ENCODE measurements at regions not wholly inside any gene's neighbourhood (a gene's known extent, or its start where the extent isn't known, plus 50 kb on each side); places are given as distances from the start of the nearest gene placed in this dataset.

DNA sequence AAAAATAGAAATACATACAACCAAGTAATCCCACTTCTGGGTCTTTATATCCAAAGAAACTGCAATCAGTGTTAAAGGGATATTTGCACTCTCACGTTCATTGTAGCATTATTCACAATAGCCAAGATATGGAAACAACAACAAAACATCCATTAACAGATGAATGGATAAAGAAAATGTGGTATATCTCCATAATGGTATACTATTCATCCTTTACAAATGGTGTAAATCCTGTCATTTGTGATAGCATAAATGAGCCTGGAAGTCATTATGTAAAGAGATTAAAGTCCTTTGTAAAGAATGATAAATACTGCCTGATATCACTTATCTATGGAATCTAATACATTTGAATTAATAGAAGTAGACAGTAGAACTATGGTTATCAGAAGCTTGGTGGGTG is 327.7 kb downstream of the UTRN start:
- no peak overlapping the region for H3K4me3 ChIP-seq (ENCODE audit: low read depth, low read length, poor library complexity, severe bottlenecking)
- H3K4me1 ChIP-seq (ENCODE audit: insufficient read depth, low read length, poor library complexity, severe bottlenecking), result no peaks in the 10 kb centered on the region
- POLR2A ChIA-PET (ENCODE audit: low non-redundant PET), result no interaction called here
- no peak for DNase-seq (ENCODE audit: low spot score)
- no peaks in the 10 kb centered on the region for H3K27me3 ChIP-seq (replicated peaks; ENCODE audit: insufficient read depth, low read depth, low read length, poor library complexity)
- CTCF ChIA-PET, result no interaction called here
- intact Hi-C loops (cut with micrococcal nuclease; ENCODE audit: unreplicated experiment), result no loop called here
- no peak for TF ChIP-seq EZH2 (IDR thresholded peaks at IDR 0.05; ENCODE audit: borderline replicate concordance, low read depth, low read length, poor library complexity, severe bottlenecking)
- TF ChIP-seq, protein P1, sequence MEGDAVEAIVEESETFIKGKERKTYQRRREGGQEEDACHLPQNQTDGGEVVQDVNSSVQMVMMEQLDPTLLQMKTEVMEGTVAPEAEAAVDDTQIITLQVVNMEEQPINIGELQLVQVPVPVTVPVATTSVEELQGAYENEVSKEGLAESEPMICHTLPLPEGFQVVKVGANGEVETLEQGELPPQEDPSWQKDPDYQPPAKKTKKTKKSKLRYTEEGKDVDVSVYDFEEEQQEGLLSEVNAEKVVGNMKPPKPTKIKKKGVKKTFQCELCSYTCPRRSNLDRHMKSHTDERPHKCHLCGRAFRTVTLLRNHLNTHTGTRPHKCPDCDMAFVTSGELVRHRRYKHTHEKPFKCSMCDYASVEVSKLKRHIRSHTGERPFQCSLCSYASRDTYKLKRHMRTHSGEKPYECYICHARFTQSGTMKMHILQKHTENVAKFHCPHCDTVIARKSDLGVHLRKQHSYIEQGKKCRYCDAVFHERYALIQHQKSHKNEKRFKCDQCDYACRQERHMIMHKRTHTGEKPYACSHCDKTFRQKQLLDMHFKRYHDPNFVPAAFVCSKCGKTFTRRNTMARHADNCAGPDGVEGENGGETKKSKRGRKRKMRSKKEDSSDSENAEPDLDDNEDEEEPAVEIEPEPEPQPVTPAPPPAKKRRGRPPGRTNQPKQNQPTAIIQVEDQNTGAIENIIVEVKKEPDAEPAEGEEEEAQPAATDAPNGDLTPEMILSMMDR (conservative IDR thresholded peaks at IDR 0.05; ENCODE audit: low read depth, low read length), result no peak
- no peaks in the 10 kb centered on the region for H3K36me3 ChIP-seq (ENCODE audit: insufficient read depth, low read length, poor library complexity, severe bottlenecking)
- no TSS peak for BruUV-seq (replicated peaks)
- no peak overlapping the region for H3K27ac ChIP-seq (ENCODE audit: low read depth, low read length, poor library complexity, severe bottlenecking)
- no peaks in the 10 kb centered on the region for H3K9me3 ChIP-seq (ENCODE audit: low read depth, low read length, poor library complexity, severe bottlenecking)

DNA sequence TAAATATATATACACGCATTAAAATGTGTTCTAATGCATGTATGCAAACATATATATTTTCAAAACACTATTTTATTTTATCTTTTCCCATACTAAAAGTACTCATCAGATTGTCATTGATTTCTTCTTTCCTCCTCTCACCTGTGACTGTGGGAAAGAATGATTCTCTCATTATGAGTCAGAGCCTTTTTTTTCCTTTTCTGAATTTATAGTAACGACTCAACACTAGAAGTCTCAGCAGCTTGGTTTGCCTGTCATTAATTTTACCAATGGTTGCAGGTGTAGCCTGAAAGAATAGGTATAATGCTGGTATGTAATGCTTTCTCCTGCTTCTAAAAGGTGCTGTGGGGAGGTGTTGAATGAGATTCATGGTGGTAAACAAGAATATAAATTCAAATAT is 328.7 kb downstream of the UTRN start:
- no peaks in the 10 kb centered on the region for H3K9me3 ChIP-seq (ENCODE audit: low read depth, low read length, poor library complexity, severe bottlenecking)
- no peaks in the 10 kb centered on the region for H3K4me1 ChIP-seq (ENCODE audit: insufficient read depth, low read length, poor library complexity, severe bottlenecking)
- ChIA-PET POLR2A (ENCODE audit: low non-redundant PET) (interaction anchor here (0.6 kb wide), 1 partner anchor 139 kb away, joined by 3 read pairs; no protein-coding TSS in a partner anchor), CTCF (no interaction called here)
- BruUV-seq (replicated peaks), result no TSS peak
- no peak overlapping the region for H3K4me3 ChIP-seq (ENCODE audit: low read depth, low read length, poor library complexity, severe bottlenecking)
- no peaks in the 10 kb centered on the region for H3K27me3 ChIP-seq (replicated peaks; ENCODE audit: insufficient read depth, low read depth, low read length, poor library complexity)
- no peak for DNase-seq (ENCODE audit: low spot score)
- H3K36me3 ChIP-seq (ENCODE audit: insufficient read depth, low read length, poor library complexity, severe bottlenecking), result no peaks in the 10 kb centered on the region
- intact Hi-C loops (cut with micrococcal nuclease; ENCODE audit: unreplicated experiment), result no loop called here
- no peak overlapping the region for H3K27ac ChIP-seq (ENCODE audit: low read depth, low read length, poor library complexity, severe bottlenecking)
- no peak for TF ChIP-seq EZH2 (IDR thresholded peaks at IDR 0.05; ENCODE audit: borderline replicate concordance, low read depth, low read length, poor library complexity, severe bottlenecking)

DNA sequence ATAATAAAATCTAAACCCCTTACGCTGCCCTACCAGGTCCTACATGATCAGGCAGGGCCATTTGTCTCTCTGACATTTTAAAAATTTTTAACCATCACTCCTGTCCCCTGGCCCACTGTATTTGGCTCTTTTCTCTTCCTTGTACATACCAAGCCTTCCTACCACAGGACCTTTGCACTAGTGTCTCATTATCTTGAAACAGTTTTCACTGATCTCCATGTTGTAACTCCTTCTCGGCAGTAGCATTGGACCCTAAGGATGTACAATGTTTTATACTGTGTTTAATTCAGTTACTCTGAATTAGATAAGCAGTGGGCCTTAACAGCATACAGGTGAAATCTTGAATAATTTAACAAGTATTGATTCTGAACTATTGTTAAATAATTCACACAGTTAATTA is 330.7 kb downstream of the UTRN start:
- Histone ChIP-seq H3K27me3 (replicated peaks; ENCODE audit: insufficient read depth, low read depth, low read length, poor library complexity) (no peaks in the 10 kb centered on the region), H3K36me3 (ENCODE audit: insufficient read depth, low read length, poor library complexity, severe bottlenecking) (no peaks in the 10 kb centered on the region), H3K9me3 (ENCODE audit: low read depth, low read length, poor library complexity, severe bottlenecking) (no peaks in the 10 kb centered on the region), H3K4me1 (ENCODE audit: insufficient read depth, low read length, poor library complexity, severe bottlenecking) (no peaks in the 10 kb centered on the region), H3K4me3 (ENCODE audit: low read depth, low read length, poor library complexity, severe bottlenecking) (no peak overlapping the region), H3K27ac (ENCODE audit: low read depth, low read length, poor library complexity, severe bottlenecking) (no peak overlapping the region)
- intact Hi-C loops (cut with micrococcal nuclease; ENCODE audit: unreplicated experiment), result no loop called here
- CTCF ChIA-PET, result no interaction called here
- POLR2A ChIA-PET (ENCODE audit: low non-redundant PET), result no interaction called here
- no peak for TF ChIP-seq EZH2 (IDR thresholded peaks at IDR 0.05; ENCODE audit: borderline replicate concordance, low read depth, low read length, poor library complexity, severe bottlenecking)
- TF ChIP-seq, protein P1 (conservative IDR thresholded peaks at IDR 0.05; ENCODE audit: low read depth, low read length), result no peak
- BruUV-seq (replicated peaks), result no TSS peak
- no peak for DNase-seq (ENCODE audit: low spot score)

DNA sequence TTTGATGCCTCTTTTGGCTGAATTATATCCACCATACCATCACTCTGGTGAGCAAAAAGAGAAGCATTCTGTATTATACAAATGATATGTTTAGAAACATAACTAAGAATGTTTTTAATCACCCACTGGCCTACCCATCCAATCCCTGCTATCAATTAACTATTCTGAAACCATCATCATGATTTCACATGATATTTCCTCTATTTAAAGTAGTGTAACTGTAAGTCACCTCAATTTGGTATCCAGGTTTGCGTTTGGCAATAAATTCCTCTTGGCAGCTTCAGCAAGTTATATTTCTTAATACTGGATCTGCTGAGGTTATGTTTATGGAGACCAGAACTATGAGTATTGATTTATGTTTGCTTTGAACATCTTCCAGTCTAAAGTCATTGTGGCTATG is 332.1 kb downstream of the UTRN start:
- H3K4me1 ChIP-seq (ENCODE audit: insufficient read depth, low read length, poor library complexity, severe bottlenecking), result no peaks in the 10 kb centered on the region
- H3K4me3 ChIP-seq (ENCODE audit: low read depth, low read length, poor library complexity, severe bottlenecking), result no peak overlapping the region
- H3K27ac ChIP-seq (ENCODE audit: low read depth, low read length, poor library complexity, severe bottlenecking), result no peak overlapping the region
- POLR2A ChIA-PET (ENCODE audit: low non-redundant PET), result no interaction called here
- CTCF ChIA-PET, result no interaction called here
- BruUV-seq (replicated peaks), result no TSS peak
- intact Hi-C loops (cut with micrococcal nuclease; ENCODE audit: unreplicated experiment), result no loop called here
- no peaks in the 10 kb centered on the region for H3K36me3 ChIP-seq (ENCODE audit: insufficient read depth, low read length, poor library complexity, severe bottlenecking)
- no peaks in the 10 kb centered on the region for H3K9me3 ChIP-seq (ENCODE audit: low read depth, low read length, poor library complexity, severe bottlenecking)
- DNase-seq (ENCODE audit: low spot score), result no peak
- H3K27me3 ChIP-seq (replicated peaks; ENCODE audit: insufficient read depth, low read depth, low read length, poor library complexity), result no peaks in the 10 kb centered on the region
- no peak for TF ChIP-seq EZH2 (IDR thresholded peaks at IDR 0.05; ENCODE audit: borderline replicate concordance, low read depth, low read length, poor library complexity, severe bottlenecking)
- TF ChIP-seq, protein P1 (conservative IDR thresholded peaks at IDR 0.05; ENCODE audit: low read depth, low read length), result no peak
